SH-SY5Y (cell line): ENCODE measurements at regions not wholly inside any gene's neighbourhood (a gene's known extent, or its start where the extent isn't known, plus 50 kb on each side); places are given as distances from the start of the nearest gene placed in this dataset.

Experiments
- GATA2 ChIP-seq: IDR thresholded peaks from 2 replicates; pipeline ENCODE4 v1.6.1; 2011; ENCODE audit warnings: mild to moderate bottlenecking, low read depth, low read length
- GATA3 ChIP-seq: IDR thresholded peaks from 2 replicates; pipeline ENCODE4 v1.6.1; 2011; ENCODE audit warnings: low read depth, mild to moderate bottlenecking, low read length, moderate library complexity

- TF ChIP-seq GATA2 (no peak), GATA3 (no peak)
Observed at GRCh38 chr2:144583741-144584453, 64.0 kb upstream of the ZEB2 start.
